A204.1 (cell line): ENCODE measurements at regions not wholly inside any gene's neighbourhood (a gene's known extent, or its start where the extent isn't known, plus 50 kb on each side); places are given as distances from the start of the nearest gene placed in this dataset.
"Not testable (repeated sequence)": the region's sequence is repeated elsewhere in the genome, so short reads cannot be mapped to it uniquely, and the experiment has no call there.

Experiments used
- FAIRE-seq: peaks from 2 replicates; lab custom pipeline; 2012; peaks lifted over from hg19 to GRCh38; lab: Jason Lieb, UNC

DNA sequence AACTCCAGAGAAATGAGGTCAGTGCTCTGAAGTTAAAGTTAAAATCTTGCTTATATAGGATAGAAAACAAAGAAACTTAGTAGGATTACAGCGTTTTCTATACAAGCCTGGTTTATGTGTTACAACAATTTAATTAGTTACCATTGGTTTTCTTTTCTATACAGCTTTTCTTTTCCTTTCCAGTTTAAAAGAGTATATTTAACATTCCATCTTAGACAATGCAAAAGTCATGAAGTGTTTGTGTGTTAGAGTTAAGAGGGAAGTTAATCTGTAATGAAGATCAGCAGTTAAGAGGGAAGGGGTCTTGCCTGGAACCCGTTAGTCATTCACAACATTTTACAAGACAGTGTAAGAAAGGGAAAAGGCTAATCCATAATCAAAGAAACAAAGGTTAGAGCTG lies 338.3 kb downstream of the OTUD1 start:
- FAIRE-seq, result no peak

DNA sequence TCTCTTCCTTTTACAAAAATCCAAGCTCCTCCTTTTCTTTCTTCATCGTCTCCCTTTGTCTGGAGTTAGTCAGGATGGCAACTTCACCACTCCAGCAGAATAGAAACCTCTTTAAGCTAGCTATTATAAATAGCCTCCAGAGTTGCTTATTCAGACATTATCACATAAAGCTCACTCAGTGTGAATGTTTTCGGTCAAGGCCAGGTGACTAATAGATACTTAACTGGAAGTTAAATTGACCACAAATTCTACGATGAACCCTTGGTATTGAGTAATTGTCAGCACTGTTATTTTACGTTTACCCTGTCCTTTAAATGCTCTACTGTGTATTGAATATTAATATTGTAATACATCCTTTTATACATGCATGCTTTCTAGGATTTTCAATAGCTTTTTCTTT lies 340.4 kb downstream of the OTUD1 start:
- FAIRE-seq, result no peak

DNA sequence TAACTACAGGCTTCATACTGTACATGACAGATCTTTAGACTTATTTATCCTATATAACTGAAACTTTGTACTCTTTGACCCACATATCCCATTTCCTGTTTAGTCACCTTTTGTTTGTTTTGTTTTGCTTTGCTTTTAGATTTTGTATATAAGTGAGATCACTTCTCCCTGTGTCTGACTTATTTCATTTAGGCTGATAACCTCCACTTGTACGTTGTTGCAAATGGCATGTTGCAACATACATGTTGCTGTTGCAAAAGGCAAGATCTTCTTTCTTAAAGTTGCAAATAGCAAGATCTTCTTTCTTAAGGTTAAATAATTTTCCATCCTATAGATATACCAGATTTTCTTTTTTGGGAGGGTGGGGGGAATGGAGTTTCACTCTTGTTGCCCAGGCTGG lies 341.5 kb downstream of the OTUD1 start:
- FAIRE-seq, result no peak

DNA sequence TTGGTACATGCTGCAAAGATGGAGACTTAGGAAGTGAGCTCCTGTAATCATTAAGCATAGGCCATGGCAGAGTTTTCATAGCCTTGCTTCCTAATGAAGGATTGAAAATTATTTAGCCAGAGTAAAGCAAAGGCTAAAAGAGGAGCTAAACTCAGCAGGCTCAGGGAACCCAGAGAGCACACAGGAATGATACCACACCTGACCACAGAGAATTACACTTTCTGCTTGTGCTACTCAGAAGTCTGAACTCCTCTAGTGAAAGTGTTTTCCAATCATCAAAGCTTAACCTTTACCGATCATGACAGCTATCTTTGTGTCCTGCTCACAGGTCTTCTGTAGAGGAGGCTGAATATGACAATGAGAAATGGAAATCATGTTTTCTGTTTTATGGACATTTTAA lies 347.7 kb downstream of the OTUD1 start:
- FAIRE-seq, result no peak

DNA sequence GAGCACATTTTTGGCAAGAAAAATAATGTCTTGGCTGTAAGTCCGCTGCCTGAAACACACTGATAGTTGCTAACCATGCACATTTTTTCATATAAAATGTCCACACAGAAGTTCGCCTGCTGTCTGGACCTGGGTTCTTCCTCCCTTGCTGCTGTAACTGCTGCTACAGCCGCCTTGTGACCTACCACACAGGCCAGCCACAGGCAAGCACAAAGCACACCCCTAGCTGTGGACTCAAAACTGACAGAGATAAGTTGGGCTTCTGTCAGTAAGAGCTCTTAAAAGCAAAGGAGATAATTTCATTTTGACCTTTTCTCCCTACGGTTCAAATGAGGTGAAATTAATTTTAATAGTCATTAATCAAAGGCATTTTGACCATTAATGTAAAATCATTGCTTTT lies 354.7 kb downstream of the OTUD1 start:
- FAIRE-seq, result no peak

DNA sequence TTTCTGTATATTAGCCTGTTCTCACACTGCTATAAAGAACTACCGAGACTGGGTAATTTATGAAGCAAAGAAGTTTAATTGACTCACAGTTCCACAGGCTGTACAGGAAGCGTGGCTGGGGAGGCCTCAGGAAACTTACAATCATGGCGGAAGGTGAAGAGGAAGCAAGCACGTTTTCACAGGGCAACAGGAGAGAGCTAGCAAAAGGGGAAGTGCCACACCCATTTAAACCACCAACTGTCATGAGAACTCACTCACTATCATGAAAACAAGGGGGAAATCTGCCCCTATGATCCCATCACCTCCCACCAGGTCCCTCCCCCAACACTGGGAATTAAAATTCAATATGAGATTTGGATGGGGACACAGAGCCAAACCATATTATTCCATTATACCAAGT lies 358.6 kb downstream of the OTUD1 start:
- FAIRE-seq, result not testable (repeated sequence)

DNA sequence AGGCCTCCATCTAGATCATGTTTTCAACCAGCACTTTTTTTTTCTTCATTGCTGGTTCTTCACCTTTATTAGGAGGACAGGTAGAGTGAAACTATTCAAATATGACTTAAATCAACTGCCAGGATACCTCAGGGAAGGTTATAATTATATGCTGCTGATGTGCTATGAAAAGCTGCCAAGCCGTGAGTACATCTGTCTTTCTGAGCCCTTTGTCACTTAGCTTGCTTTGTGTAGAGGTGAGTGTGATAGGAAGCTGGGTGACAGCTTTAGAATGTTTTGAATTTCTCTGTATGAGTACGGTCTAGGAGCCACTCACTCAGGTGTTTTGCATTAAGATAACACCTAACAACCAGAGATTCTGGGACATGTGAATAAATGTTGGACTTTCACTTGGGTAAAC lies 365.2 kb downstream of the OTUD1 start:
- no peak for FAIRE-seq

DNA sequence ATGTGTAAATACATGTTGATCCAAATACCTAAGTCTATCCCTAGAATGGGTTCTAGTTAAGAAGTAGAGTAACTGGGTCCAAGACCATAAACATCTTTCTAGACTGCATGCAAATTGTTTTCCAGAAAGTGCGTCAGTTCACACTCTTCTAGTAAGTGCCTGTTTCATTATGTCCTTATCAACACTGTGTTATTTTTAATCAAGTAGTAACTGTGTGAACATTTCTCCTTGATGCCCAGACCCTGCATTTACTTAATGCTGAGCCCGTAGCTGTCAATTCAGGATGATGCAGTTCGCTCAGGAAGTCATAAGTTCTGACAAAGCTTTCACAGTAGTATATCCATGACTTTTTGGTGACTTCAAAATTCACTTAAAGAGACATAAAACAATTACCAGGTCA lies 374.8 kb downstream of the OTUD1 start:
- no peak for FAIRE-seq

DNA sequence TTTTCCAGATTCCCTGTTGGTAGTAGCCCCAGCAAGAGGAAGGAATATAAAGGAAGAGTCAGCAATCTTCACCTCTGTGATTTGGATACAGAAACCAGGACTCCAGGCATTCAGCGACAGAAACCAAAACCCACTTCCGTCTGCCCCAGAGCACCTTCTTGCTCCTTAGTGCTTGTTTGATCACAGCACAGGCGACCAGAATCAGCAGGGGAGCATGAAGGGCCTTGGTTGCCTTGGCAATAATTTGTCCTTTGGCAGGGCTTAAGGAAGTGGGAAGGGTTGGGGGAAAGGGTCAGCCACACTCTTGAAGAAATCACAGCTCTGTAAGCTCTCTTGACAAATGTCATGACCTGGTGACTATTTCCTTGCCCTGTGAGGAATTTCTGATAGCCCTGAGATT lies 379.6 kb downstream of the OTUD1 start:
- FAIRE-seq, result no peak

DNA sequence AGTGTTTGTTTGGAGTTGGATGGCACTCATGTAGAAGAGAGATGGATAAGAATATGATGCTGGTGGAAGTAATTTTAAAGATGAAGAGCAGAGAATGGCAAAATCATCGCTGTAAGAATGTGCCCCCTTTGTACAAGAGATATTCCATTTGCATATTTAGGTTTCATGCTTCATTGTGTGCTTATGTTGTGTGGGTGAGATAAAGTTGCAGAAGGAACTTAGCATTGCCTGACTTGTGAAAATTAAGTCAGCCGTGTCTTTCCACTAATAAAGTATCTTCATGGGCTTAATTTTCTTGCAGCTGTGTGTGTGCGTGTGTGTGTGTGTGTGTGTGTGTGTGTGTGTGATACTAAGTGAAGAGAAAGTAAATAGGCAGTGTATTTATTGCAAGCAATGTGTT lies 381.9 kb downstream of the OTUD1 start:
- no peak for FAIRE-seq

DNA sequence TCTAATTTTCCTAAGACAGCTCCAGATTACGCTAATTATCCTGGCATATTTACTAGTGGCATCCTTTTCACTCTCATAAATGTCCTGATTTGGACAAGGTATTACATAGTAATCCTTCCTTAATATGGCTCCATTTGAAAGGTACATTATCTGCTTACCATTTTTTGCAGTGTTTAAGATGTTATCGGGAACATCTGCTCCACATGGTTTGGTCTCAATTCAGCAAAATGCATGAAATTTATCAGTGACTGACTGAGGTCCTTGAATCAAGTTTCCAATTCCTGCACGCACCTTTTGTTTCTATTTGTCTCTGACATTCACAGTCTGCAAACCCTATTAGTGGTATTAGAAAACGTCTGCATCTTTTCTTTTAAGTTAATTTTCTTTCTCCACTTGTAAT lies 384.1 kb upstream of the KIAA1217 start:
- no peak for FAIRE-seq

DNA sequence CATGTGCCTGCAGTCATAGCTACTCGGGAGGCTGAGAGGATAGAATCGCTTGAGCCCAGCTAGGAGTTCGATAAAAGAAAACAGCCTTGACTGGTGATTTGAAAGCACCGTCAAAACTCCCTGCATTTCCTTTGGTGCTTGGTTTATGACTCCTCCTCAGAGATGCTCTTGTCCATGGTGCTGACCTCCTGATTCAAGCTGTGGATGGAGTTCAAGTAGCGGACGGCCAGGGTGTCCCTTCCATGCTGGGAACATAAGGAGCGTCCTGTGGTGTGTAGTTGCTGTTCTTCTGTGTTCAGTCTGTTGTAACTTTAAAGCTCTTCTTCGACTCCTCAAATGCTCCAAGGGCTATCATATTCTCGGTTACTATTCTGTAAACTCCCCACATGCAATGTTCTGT lies 382.5 kb upstream of the KIAA1217 start:
- FAIRE-seq, result no peak

DNA sequence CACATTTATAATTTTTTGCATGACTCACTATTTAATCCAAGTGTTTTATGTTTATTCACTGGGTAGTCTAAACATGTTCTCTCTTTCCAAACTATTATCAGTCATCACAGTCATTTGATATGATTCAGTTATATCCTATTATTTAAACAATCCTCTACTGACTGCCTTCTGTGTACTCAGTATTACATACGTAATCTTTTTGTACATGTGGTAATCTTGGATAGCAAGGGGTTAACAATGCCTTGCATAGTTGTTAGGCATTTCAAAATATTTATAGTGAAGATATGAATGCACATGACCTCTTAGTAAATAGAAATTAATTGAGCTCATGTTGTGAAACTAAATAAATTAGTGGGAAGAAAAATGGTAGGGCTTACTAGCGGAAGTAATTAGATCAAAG lies 379.4 kb upstream of the KIAA1217 start:
- FAIRE-seq, result no peak

DNA sequence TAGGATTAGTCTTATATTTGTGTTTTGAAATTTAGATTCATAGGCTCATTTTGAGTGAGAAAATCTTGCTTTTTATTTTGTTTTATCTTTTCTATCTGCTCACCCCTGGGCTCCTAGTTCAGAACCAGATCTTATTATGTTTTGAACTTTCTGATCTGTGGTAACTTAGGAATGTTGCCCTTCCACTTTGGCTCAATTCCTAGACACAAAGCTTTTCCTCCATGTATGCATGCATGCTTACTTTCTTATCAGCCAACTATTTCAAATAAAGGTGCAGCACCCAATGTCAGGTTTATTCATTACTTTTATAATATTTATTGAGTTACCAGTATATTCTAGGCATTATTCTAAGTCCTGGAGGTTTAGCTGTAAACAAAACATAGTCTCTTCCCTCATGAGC lies 374.8 kb upstream of the KIAA1217 start:
- no peak for FAIRE-seq

DNA sequence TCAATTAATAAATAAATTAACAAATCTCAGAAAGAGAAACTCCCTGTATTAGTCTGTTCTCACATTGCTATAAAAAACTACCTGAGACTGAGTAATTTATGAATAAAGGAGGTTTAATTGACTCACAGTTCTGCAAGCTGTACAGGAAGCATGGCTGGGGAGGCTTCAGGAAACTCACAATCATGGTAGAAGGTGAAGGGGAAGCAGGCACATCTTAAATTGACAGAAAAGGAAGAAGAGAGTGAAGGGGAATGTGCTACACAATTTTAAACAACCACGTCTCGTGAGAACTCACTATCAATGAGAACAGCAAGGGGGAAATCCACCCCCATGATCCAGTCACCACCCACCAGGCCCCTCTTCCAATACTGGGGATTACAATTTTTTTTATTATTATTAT lies 358.3 kb upstream of the KIAA1217 start:
- no peak for FAIRE-seq

DNA sequence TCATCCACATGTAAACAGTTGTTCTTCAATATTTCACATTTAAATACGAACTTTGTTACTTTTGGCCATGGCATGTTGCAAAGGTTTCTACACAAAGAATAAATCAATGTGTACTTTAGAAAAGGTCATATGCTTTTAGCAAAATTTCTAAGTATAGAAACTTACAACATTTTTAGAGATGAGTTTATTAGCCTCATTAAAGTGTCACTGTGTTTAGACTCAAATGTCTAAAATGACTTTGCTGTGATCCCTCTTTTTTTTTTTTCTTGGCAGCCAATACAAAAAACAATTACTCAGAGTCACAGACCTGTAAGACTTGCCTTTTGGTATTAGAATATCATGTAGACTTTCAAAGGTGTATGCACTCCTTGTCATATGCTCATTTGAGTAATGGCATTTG lies 349.3 kb upstream of the KIAA1217 start:
- FAIRE-seq, result no peak

DNA sequence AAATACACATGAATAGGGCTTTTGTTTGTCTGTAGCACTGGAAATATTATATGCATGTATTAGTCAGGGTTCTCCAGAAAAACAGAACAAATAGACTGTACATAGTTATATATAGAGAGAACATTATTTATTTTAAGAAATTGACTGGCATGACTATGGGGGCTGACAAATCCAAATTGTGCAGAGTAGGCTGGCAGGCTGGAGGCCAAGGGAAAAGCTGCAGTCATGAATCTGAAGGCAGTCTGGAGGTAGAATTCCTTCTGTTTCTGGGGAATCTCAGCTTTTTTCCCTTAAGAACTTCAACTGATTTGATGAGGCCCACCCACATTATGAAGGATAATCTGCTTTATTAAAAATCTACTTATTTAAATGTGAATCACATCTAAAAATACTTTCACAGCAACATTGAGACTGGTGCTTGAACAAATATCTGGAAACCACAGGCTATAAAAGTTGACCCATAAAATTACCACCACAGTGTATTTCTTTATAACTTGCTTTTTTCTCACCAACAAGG lies 344.2 kb upstream of the KIAA1217 start:
- no peak for FAIRE-seq

DNA sequence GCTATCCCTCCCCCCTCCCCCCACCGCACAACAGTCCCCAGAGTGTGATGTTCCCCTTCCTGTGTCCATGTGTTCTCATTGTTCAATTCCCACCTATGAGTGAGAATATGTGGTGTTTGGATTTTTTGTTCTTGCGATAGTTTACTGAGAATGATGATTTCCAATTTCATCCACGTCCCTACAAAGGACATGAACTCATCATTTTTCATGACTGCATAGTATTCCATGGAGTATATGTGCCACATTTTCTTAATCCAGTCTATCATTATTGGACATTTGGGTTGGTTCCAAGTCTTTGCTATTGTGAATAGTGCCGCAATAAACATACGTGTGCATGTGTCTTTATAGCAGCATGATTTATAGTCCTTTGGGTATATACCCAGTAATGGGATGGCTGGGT lies 342.0 kb upstream of the KIAA1217 start:
- FAIRE-seq, result not testable (repeated sequence)

DNA sequence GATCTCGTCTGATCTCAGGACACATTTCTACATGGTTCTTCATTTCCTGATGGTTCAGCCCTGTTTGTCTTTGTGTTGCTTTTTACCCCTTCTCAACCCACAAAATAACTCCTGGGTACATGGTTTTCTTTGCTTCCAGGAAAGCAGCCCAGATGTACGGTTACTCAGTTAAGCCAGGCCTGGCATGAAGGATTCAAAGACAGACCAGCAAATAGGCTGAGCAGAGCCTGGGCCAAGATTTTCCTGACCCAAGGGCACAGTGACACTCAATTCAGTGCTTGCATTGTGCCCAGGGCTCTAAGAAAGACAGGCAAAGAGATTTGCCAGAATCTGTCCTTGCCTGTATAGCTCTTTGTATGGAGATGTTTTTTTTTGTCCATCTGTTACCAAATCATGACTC lies 340.8 kb upstream of the KIAA1217 start:
- no peak for FAIRE-seq

DNA sequence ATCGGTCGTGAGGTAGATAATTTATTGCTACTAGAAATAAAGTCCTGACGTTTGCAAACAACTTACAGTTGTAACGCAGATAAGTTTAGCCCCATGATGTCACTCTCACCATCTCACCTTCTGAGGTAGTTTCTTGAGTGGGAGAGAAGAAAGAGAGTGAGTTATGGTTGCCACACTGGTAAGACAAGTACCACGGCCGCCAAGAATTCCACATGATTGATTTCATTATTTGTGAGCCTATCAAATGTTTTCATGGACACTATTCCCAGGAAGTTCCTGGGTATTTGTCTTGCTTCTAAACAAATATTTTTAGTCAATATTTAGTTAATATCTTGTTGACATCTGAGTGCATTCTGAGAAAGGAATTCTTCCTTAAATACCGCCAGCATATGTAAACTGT lies 339.4 kb upstream of the KIAA1217 start:
- FAIRE-seq, result no peak

DNA sequence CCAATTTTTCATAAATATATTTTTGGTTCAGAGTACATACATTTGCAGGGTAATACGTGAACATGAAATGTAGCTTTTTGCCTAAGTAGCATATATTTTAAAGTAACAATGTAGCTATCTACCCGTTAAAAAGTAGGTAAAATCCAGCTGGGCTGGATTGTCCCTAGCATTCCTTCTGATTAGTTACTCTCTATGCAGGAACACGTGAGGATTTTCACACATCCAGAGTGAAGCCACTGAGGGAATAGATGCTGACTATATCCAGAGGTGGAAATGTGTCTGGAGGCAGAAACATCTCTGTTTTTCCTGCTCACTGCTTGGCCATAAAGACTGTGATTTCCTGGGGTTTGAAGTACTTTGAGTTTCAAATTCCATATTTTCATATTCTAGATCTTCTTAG lies 338.9 kb upstream of the KIAA1217 start:
- FAIRE-seq, result no peak

DNA sequence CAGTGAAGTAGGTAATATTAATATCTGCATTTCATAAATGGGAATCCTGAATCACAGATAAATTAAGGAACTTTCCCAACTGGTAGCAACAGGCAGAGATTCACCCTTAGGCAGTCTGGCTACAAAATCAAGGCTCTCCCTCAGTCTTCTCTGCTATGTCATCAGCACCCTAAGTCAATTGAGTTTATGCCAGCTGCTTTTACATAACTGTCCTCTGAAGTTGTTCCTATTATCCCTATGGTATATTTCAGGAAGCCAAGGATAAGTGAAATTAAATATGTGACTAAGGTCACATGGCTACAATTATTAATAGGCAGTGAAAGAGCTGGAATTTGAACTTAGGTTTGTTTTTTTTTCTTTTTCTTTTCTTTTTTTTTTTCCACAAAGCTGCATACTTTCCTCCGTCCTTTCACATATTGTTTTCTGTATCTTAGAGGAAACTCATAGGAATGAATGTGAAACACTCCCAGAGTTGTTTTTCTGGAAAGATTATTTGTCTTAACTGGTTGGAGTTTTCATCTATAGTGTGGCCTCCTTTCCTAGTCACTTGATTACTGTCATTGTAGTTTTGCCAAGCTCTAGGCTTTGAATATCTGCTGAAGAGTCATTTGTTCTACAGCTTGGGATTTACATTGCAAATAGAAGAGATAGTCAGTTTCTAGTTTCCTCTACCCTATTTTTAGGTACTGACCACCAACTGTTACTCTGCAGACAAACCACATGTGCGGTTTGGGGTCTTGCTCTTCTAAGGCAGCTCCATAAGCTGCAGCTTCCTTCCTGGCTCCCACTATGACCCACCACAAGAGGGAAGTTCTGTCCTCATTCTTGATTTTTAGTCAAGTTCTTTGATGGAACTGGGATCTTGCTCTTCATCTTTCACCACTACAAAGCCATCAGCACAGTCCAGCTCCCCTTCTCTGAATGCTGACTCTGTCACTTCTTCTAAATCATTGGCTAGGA lies 338.0 kb upstream of the KIAA1217 start:
- no peak for FAIRE-seq

DNA sequence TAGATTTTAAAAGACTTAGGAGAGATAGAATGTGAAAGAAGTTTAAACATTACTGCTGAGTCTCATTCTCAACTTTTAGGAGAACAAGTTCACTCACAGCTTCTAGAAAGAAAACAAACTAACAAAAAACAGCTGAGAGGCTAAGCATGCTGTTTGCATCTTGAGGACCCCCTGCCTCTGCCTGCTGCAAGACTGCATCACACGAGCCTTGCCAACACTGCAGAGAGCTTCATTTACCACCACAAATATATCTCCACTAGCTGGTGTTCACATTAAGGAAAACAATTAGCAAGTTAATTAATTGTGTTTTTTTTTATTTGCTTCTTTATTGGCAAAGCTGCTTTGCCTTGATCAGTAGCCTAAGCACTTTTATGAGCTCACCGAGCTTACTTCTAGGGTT lies 336.6 kb upstream of the KIAA1217 start:
- no peak for FAIRE-seq

DNA sequence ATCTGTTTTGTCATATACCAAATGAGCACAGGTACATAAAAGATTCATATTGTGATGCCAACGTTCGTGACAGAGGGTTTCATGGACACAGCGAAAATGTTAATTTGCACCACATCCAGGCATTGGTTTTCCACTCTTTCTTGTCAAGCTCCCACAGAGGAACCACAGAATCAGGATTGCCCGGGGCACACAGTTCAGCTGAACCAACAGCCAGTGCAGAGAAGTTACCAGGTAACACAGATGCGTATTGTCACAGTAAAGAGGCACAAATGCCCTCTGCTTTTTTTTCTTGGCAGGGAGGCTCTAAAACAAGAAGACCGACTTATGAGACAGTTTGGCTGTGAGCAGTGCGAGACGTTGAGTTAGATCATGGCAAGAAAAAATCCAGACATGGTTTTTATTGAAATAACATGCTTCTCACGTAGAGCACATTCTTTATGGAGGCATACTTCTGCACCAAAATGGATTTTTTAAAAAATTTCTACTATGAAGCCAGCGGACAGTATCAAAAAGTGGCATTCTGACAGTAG lies 331.1 kb upstream of the KIAA1217 start:
- FAIRE-seq, result no peak
